DMS53 treated with DMSO at 0.1 percent for 48 hours (cell line): ENCODE measurements at regions not wholly inside any gene's neighbourhood (a gene's known extent, or its start where the extent isn't known, plus 50 kb on each side); places are given as distances from the start of the nearest gene placed in this dataset.

ENCODE experiments used
- DNase-seq: peaks from one replicate; lab custom pipeline; 2025; ENCODE audit not compliant: unreplicated experiment; lab: John Stamatoyannopoulos, UW

DNA sequence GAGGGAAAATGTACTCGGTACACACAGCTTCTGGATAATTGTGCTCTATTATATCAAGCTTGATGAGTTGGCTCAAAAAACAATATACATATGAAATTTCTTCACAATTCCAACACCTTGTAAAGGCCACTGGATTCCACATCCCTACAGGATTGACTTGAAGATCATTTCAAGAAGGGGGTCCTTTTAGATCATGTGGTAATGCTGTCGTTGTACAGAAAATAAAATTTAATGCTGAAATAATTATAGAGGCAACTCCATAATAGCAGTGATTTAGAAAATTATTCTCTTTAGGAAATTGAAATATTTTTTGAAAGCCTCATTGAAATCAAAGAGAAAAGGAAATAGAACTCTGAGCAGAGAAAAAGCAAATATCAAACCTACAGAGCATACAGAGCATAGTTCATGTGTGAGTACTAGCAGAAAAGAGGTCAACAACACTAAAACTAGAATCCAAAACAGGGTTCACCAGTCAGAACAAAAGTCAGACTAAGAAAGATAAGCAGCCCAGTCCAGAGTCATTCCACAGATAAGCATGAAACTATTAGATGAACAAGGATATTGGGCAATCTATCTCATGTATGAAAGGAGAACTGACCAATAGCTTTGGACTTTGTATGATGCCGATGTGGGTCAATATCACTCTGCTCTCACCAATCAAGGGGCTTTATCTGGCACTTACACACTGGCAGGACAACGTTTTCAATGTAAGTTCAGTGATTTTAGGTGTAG, 79.5 kb upstream of the PALMD start:
- DNase-seq: no peak

DNA sequence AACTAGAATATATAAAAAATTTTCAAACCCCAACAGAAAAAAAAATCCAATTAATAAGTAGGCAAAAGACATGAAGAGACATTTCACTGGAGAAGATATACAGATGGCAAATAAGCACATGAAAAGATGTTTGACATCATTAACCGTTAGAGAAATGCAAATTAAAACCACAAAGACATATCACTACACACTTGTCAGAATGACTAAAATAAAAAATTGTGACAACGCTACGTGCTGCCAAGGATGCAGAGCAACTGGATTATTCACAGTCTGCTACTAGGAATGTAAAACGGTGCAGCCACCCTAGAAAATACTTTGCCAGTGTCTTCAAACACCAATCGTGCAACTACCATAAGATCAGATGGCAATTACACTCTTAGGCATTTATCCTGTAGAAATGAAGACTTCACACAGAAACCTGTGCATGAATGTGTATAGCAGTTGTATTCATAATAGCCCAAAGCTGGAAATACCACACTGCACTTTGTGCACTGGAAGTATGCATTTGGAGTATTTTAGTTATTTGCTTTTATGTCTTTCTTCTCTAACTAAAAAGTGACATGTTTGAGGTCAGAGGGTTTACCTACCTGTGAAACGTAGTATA, 75.3 kb upstream of the PALMD start:
- DNase-seq: no peak

DNA sequence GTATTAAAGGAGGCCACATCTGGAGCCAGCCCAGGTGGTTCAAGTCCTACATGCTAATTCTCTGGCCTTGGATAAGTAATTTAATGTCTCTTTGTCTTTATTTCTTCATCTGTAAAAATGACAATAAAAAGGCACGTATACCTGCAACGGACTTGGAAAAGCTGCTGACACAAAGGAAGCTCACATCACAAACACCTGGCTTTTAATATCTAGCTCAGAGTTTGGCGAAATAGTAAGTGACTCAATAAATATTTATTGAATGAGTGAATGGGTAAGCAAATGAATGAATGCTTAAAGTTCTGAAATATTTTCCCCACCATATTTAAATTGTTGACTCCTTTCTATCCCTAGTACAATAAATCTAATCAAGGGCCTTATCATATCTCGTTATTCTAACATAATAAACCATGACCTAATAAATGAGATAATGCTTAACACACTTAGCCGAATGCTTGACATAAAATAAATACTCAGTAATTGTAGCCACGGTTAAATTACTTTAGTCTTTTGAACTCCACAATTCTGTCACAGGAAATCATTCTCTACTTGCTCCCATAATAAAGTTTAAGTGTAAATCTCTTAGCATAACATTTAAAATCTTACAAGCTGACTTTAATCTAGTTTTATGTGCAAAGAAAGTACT, 74.7 kb upstream of the PALMD start:
- no peak for DNase-seq

DNA sequence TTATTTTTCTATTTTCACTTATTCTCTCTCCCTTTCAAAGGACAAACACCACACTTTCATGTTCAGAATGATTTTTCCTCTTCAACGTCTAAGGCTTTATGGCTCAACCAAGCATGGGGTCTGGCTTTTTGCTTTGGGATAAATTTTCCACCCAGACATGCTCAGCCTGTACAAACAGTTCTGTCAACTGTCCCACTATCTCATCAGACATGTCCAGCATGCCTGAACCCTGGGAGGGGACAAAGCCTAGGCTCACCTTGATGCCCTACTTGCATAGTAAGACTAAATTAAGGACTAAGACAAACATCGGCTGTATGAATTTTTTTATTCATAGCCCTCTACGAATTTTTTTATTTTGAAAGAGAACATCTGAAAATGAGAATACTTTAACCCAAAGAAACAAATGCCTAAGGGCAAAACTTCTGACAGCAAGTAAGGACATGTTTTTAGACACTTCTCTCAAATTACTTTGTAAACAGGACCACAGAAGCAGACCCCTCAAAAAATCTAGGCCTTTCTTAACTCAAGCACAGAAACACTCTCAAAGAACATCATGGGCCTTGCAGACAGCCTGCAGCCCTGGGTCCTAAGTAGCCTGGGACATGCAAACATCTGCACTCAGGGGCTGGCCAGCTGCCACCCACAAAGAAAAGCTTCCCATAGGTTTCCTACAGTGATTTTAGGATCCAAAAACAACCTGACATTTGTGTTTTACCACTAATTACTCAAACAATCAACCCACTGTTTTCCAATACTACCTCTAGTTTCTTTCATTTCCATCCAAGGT, 72.3 kb upstream of the PALMD start:
- DNase-seq: no peak

DNA sequence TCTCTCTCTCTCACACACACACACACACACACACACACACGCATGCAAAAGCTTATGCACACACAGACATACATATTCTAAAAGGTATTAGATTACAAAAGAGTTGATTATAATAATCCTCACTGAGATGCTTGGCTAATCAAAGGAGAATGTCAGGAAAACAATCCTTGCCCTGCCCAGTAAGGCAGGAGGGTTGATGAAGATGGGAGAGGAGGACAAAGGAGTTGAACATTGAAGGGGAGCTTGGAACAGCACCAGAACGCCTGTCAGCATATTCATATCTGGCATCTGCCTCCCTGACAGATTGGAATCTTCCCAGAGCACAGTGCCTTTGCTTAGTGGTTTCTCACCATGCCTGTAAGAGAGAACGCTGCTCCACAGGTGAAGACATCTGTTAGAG, 68.6 kb upstream of the PALMD start:
- DNase-seq: no peak

DNA sequence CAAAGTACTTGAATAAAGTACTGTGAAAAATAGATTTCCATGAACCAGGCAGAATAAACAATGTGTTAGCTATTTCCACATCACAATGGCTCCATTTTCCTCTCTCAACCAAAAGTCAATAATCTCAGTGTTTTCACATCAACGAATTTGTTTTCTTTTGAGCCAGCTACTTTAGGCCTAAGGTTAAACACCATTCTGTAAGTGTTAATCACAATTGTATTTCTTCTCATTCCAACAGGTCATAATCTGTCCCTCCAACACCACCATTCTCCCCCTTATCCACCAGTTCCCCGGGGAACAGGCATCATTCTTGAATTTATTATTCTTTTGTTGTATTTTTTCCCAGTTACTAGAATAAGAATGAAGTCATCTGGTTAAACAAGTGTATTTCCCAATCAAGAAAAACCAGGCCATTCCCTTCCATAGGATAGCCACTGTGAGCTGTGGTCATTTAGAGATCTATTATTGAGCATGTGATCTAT, 66.2 kb upstream of the PALMD start:
- DNase-seq: no peak

DNA sequence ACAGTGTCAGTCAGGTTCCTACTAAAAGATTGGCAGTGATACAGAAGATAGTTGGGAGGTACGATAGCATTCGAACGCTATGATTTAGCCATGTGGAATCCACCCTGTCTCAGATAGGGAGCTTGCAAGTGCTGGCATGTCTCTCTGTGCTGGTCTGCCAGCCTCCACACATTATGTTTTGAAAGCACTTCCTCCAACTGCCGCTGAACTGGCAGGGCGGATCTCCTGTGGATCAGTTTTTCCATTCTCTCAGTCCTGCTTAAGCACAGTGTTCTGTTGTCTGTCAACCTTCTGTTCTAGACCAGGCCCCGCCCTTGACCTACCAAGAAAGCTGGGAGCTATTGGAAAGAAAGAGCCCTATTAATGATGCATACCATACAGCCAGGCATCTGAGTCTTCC, 65.5 kb upstream of the PALMD start:
- DNase-seq: no peak

DNA sequence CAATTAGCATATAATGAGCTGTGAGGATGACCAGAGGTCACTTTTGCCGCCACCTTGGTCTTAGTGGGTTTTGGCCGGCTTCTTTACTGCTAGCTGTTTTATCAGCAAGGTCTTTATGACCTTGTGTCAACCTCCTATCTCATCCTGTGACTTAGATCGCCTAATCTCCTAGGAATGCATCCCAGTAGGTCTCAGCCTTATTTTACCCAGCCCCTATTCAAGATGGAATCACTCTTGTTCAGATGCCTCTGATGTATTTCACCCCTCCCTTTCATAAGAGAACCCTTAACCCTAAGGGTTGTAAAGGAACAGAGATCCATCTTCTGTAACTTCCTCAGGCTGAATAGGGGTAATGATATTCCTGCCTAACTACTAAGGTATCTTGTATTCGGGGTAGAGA, 58.9 kb upstream of the PALMD start:
- DNase-seq: no peak

DNA sequence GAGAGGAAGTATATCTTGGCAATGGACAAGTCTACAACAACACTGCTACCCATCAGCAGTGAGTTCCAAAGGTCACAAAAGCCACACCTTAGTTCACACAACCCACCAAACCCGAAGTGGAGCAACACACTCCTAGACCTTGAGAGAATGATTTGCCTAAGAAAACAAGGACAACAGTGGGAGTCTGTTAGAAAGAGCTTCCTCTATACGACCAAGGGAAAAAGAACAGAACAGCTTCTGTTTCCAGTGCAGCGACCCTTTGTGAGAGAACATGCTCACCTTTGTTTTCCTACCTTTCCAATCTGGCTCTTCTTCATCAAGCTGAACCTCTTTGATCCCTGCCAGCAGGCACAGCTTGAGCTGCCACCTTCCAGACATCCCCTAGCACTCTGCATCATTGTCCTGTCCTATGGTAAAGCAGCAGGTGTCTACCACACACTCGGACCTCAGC, 56.7 kb upstream of the PALMD start:
- DNase-seq: no peak

DNA sequence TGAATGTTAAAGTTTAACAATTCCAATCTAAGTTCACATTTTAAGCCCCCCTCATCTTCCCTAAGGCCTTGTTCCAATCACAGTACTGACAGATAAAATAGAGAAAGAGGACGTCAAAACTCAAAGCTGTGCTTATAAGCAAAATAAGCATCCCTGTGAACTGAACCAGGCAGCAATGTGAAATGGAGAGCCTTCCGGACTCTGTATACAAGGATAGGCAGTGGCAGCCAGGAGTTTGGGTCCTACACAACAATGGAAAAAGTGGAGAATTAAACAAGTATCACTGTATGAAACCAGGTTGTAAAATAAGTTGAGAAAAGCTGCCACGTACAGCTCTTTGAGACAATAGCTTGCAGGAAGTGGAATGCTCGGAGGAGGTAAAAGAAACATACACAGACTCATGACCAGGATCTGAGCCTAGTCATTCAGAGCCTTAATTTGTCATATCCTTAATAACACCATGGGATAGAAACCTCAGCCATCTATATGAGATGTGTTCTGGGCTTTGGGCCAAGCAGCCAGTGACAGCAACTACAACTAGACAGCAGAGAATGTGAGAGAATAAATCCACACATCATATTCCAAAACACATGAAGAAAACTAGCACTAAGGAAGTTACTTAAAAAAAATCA, 55.2 kb upstream of the PALMD start:
- DNase-seq: no peak

DNA sequence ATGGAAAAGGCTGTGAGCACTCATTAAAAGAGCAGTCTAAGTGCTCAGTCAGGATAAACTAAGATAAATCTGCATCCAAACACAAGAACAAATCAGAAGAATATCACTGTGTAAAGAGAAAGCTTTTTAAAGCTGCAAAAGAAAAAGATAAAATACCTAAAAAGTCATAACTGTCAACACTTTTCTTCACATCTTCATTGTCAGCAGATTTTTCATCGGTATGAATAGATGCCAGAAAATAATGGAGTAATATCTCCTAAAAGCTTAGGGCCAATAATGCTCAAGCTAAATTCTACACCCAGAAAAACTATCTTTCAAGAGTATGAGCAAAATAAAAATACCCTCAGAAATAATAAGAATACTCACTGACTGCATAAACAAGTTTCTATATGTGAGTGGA, 54.0 kb upstream of the PALMD start:
- DNase-seq: no peak

DNA sequence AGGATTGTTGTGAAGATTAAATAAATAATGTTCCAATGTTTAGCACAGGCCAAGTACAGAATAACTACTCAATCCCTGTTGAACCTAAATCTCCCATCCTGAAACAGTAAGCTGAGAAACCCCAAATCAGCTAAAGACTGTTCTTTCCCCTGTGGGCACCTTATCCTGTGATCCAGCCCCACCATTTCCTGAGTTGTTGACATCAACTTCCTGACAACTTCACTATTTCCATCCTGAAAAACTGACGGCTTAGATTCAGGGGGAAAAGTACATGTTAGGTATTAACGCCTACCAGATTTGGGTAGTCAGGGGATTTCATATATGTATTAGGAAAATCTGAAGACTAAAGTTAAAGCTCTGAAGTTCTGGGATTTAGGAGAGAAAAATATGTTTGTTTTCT, 51.7 kb upstream of the PALMD start:
- DNase-seq: no peak

DNA sequence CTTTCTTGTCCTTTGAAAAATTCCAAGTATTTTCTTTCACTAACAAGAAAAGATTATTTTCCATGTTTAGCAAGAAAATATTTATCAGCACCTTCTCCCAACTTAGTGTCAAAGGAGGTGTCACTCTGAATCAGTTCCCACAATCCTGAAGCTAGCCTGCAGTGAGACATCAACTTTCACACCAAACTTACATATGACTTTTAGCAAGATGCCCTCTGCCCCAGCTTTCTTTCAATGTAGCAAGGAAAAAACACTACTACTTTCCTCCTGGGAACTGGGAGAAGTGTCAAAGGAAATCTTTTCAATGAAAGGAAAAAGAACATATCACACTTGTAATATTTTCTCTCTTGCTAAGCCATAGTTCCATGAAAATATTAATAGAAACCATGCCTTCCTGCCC, 50.9 kb upstream of the PALMD start:
- no peak for DNase-seq

DNA sequence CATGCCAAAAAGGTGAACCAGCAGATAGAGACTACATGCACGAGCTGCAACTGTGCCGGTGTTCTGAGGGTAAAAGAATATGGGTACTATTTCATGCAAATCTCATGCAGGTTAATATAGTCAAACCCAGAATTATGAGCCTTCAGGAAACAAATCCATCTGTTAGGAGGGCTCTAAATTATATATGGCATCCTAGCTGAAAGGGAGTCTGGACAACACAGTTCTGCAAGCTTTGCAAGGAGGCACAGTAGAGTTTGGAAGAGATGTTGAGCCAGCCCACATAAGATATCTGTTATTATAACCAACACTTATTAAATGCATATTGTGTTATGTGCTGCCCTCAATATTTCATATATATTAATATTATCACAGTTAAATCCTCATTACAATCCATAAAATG, 50.5 kb upstream of the PALMD start:
- DNase-seq: no peak
